ENCODE measurements at regions not wholly inside any gene's neighbourhood (a gene's known extent, or its start where the extent isn't known, plus 50 kb on each side); places are given as distances from the start of the nearest gene placed in this dataset.

DNA sequence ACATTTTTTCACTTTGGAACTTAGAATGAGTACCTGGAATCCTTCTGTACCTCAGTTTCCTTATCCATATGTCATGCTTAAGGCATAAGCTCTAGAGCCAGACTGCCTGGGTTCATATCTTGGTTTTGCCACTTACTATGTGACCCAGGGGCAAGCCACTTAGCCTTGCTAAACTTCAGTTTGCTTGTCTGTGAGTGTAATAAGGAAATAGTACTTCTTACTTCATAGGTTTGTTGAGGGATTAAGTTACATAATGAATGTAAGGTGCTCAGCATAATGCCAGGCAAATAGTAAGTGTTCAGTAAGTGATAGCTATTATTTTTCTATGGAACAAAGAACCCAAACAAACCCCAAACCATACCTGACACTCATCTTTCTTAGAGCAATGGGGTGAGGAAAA is 225.1 kb downstream of the BCAT1 start:
- no peak for DNase-seq

GRCh38 chr12:24721191-24721590 is 227.7 kb downstream of the BCAT1 start:
- DNase-seq = no peak

- no peak for DNase-seq
These were observed 229.6 kb downstream of the BCAT1 start for GRCh38 chr12:24719293-24719721.

DNA sequence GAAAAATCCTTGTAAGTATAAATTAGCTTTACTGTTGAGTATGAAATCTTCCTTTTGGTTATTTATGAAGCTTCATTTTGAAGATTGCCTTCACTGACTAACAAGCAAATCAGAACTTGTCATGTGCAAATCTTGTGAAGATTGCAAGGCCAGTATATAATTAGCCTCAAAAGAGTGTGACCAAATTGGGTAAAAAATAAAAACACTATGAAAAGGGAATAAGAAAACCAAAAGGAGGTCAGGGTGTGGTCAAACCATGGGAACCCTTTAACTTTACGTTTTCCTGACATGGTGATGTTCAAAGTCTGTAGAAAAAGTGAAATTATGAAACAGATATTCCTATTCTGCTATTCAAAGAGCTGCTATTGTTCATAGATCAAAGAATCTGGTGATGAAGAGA is 230.3 kb downstream of the BCAT1 start:
- no peak for DNase-seq

GRCh38 chr12:24714237-24714636 is 234.7 kb downstream of the BCAT1 start:
- DNase-seq = no peak

- no peak for DNase-seq
These were observed 237.6 kb downstream of the BCAT1 start for GRCh38 chr12:24711056-24712008.

GRCh38 chr12:24709216-24709615 is 239.7 kb downstream of the BCAT1 start:
- DNase-seq = no peak

DNA sequence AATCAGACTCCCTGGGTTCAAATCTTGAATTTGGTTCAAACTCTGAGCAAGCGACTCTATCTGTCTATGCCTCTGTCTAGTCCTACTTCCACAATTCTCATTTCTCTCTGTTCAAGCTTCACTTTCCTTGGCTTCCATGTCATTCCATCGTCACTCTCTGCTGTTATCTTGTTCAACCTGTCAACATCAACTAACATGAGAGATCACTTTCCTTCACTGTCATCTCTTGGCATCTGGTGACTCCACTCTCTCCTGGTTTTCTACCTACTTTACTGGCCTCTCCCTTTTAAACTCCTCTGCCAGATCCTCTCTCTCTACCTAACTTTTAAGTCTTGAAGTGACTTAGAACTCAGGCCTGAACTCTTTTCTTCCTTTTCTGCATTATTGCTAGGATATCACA is 240.2 kb downstream of the BCAT1 start:
- DNase-seq = no peak

- no peak for DNase-seq
These were observed 240.9 kb downstream of the BCAT1 start for GRCh38 chr12:24708043-24708442.

DNA sequence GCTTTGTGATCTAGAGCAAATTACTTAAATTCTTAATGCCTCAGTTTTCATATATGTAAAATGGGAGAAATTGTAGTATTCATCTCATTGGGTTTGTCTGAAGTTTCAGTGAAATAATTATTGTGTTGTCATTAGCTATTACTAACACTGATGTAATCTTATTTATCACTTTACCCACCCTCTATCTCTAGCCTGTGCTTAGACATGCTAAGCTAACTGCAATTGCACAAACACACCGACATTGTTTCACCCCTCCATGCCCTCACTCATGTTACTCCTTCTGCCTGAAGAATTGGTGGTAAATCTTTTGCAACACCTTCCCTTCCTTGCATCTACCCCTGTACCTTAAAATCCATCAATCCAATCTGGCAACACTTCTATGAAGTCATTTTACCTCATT is 241.6 kb downstream of the BCAT1 start:
- DNase-seq = no peak

DNA sequence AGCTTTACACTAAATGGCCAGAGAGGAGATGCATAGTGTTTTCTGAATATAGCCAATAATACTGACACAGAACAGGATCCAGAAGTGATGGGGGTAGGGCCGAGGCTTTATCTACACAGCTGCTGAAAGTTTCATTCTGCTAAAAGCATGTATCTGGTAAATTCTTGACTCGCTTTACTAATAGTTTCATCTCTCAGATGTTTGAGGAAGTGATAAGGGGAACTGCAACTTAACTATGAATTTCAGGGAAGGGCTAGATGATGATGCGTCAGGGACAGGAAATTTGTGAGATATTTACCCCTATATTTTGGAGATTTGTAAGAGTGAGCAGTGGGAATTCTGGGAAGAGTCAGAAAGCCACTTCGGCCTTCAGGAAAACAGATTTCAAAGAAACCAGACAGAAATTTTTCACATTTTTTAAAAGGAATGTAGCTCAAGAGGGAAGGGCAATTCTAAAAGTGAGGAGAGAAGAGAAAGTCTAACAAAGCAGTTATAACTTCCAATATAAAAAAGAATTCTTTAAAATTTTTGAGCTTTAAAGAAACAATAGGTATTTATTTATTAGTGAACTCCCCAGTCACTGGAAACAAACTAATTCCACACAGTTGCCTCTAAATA is 243.1 kb downstream of the BCAT1 start:
- DNase-seq = no peak

GRCh38 chr12:24705216-24705615 is 243.7 kb downstream of the BCAT1 start:
- DNase-seq = no peak

GRCh38 chr12:24701343-24701742 is 247.6 kb downstream of the BCAT1 start:
- DNase-seq = no peak

GRCh38 chr12:24698972-24699371 is 249.9 kb downstream of the BCAT1 start:
- no peak for DNase-seq

DNA sequence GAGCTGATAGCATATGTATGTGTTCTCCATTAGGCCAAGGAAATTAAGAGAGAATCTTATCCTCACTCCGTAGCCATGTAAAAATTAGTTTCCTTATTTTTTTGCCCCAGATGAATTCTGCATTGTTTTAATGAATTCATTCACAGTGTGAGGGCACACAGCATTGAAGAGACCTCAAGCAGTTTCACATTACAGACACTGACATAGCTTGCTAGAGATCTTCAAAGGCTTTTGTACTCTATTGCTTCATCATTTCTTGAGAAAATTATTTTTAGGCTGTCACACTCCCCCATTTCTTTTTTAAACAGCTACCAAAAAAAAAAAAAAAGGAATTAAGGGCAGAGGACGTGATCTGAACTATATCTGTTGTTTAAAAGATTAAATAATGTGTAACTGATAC is 251.1 kb downstream of the BCAT1 start:
- DNase-seq = no peak

DNA sequence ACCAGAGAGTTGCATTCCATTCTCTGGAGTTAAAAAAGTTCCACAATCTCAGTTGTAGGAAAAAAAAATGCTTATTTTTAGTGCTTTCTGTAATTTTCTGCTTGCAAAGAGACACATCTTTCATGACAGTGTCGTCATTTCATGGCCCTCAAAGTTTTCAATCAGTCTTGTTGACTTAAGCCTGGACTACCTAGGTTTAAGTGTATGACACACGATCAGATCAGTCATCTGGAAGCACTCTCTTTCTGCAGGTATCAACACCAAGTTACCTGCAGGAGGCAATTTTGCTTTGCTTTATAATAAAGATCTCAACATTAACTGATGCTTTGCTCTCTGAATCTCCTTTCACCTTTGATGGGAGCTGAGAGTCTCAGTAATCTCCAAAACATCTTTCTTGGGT is 251.6 kb downstream of the BCAT1 start:
- DNase-seq = no peak

DNA sequence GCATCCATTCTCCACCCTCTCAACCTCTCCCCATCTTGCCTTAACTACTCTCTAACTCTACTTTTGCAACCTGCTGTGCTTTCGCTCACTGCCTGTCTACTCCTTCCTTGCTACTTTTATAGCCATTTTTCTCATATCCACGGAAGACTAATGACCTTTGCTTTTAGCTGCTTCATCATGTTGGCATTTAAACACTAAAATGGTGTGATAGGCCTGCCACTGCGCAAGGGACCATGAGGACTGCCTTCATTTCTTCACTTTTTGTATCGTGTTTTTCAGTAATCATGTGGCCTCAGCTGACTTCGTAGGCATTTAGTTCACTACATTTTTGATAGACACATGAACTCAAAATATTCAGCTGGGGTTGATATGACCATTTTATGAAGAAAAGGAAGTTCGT is 252.1 kb downstream of the BCAT1 start:
- no peak for DNase-seq

- DNase-seq = no peak
These were observed 253.1 kb downstream of the BCAT1 start for GRCh38 chr12:24695657-24696329.

GRCh38 chr12:24695103-24695502 is 253.8 kb downstream of the BCAT1 start:
- DNase-seq = no peak

DNA sequence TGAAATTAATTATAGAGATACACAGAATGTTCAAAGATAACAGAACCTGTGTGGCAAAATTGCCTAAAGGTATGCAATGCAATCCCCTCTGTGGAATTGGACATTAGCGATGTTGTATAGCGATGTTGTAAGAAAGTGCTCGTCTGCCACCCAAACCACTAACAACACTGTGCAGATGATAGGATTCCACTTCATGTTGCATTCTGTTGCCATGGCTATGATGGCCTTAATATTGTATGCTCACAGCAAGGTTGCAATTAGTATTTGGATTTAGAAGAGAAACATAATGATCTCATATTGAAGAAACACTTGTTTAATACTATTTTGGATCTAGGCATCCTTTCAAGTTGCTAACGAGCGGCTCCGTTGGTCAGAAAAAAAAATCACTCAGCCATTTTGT is 260.3 kb downstream of the BCAT1 start:
- DNase-seq = no peak

GRCh38 chr12:24681570-24681969 is 267.3 kb downstream of the BCAT1 start:
- no peak for DNase-seq

GRCh38 chr12:24679126-24679525 is 269.8 kb downstream of the BCAT1 start:
- no peak for DNase-seq

DNA sequence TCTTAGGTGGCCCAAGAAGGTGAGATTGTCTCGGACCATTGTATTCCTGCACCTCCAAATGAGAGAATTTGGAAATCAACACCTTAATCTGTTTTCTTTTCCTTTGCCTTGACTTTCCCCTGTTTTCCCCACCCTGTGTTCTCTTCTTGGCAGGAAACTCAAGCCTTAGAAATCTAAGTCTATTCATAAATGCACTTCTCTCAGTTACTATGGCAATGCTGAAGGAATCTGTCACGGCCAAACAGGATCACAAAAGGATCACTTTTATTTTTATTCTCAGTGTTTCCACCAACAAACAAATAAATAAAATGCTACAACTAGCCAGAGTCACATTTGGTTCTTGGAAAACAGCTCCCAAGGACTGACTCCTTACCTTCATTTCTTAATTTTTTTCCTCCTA is 270.5 kb downstream of the BCAT1 start:
- DNase-seq = no peak
